ENCODE measurements at regions not wholly inside any gene's neighbourhood (a gene's known extent, or its start where the extent isn't known, plus 50 kb on each side); places are given as distances from the start of the nearest gene placed in this dataset.
"Not testable (repeated sequence)": the region's sequence is repeated elsewhere in the genome, so short reads cannot be mapped to it uniquely, and the experiment has no call there.

GRCh38 chr2:2894011-2894410, 483.6 kb downstream of the EIPR1 start:
- H3K36me3 ChIP-seq (ENCODE audit: control insufficient read depth, insufficient read depth, low read length) = not testable (repeated sequence)

More at GRCh38 chr2:2894011-2894410, 483.6 kb downstream of the EIPR1 start:
- H2BK5ac ChIP-seq (ENCODE audit: low read depth, low read length, poor library complexity, severe bottlenecking); CTCF ChIA-PET; dilution Hi-C loops (cut with HindIII; ENCODE audit: low sequenced_read_pairs, unreplicated experiment); H2BK120ac ChIP-seq (ENCODE audit: low read depth, low read length); H3K4me3 ChIP-seq (ENCODE audit: insufficient read depth, low read depth, low read length); H3K4me2 ChIP-seq (ENCODE audit: low read depth, low read length); H3K27ac ChIP-seq (ENCODE audit: insufficient read depth, low read length); H2BK15ac ChIP-seq (ENCODE audit: low read depth, low read length); in situ Hi-C loops (cut with MboI; ENCODE audit: low sequenced_read_pairs); H2AFZ ChIP-seq (replicated peaks; ENCODE audit: low read length, poor library complexity); H3K9ac ChIP-seq (ENCODE audit: low read depth, low read length); DNase-seq; intact Hi-C loops (cut with micrococcal nuclease); H3K14ac ChIP-seq (replicated peaks; ENCODE audit: low read depth, low read length); H3K56ac ChIP-seq (ENCODE audit: extremely low read depth, insufficient read depth, low read length); H4K8ac ChIP-seq (ENCODE audit: low read depth in 2 of 2, low read length in 2 of 2); H3K23ac ChIP-seq (ENCODE audit: low read depth, low read length); H3K27me3 ChIP-seq (ENCODE audit: control insufficient read depth, insufficient read depth, low read length); H2BK20ac ChIP-seq (ENCODE audit: low read depth, low read length); H4K20me1 ChIP-seq (ENCODE audit: insufficient read depth, low read length); H3K18ac ChIP-seq (ENCODE audit: low read depth, low read length); H3K4ac ChIP-seq (ENCODE audit: low read depth, low read length); ATAC-seq (ENCODE audit: low read depth); H3K79me1 ChIP-seq (ENCODE audit: low read depth in 1 of 2, low read length in 2 of 2); H2AK5ac ChIP-seq (ENCODE audit: low read depth, low read length); POLR2A ChIA-PET (ENCODE audit: unreplicated experiment); H3K9me1 ChIP-seq (ENCODE audit: insufficient read depth, low read length); H4K5ac ChIP-seq (ENCODE audit: low read depth, low read length); H2AK9ac ChIP-seq (replicated peaks; ENCODE audit: low read depth, low read length, poor library complexity); H4K91ac ChIP-seq (ENCODE audit: insufficient read depth, low read depth, low read length); H3K4me1 ChIP-seq (ENCODE audit: control insufficient read depth, insufficient read depth, low read length); BruUV-seq (replicated peaks): not testable (repeated sequence)
- peaks cover 33% of the 10 kb centered on the region for H3K9me3 ChIP-seq (ENCODE audit: control insufficient read depth, insufficient read depth, low read length)
- WGBS, 2 experiments (ENCODE audit: extremely low coverage in 2 of 2, insufficient read length in 1 of 2) = 71% methylated on average over 6 of the region's 19 CpGs; no CpG with 5 or more reads in 1 of the 2 experiments
